K562 (cell line): ENCODE measurements at regions not wholly inside any gene's neighbourhood (a gene's known extent, or its start where the extent isn't known, plus 50 kb on each side); places are given as distances from the start of the nearest gene placed in this dataset.

Experiments used
- TF ChIP-seq, protein P1 (sequence below), 3 experiments: IDR thresholded peaks in 2 of 3; conservative IDR thresholded peaks in 1 of 3; 2 replicates each; pipeline ENCODE4 v1.5.1; 2011 to 2012; ENCODE audit warnings: low read length in 3 of 3, mild to moderate bottlenecking in 3 of 3, control low read depth in 2 of 3, improper control_type of control experiment in 1 of 3, inconsistent platforms in 1 of 3, low read depth in 1 of 3, mixed read lengths in 1 of 3, moderate library complexity in 1 of 3; ENCODE audit not compliant: insufficient read depth in 2 of 3
- TF ChIP-seq, protein P2 (sequence below): fragments of 250-450 bp; sonication (Bioruptor Pico); IDR thresholded peaks from 2 replicates; pipeline ENCODE4 v1.8.0; 2022; ENCODE audit warnings: moderate library complexity, mild to moderate bottlenecking, inconsistent platforms

DNA sequence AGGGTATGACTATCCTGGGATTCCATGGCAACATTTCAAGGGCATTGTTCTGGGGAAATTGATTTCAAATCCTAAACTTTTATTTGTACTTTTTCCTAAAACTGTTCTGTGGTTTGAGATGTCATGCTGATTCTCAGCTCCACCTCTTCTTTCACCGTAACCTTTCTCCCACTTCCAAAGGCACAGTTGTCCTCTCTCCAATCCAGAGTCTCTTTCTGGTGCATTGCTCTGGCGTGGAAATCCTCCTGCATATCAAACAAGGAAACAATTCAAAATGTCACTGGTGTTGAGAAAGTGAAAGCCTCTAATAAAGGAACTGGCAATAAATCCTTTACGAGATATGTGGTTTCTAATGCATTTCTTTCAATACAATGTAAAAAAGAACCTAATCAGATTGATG, 155.1 kb upstream of the CDH2 start:
- TF ChIP-seq, protein P1, sequence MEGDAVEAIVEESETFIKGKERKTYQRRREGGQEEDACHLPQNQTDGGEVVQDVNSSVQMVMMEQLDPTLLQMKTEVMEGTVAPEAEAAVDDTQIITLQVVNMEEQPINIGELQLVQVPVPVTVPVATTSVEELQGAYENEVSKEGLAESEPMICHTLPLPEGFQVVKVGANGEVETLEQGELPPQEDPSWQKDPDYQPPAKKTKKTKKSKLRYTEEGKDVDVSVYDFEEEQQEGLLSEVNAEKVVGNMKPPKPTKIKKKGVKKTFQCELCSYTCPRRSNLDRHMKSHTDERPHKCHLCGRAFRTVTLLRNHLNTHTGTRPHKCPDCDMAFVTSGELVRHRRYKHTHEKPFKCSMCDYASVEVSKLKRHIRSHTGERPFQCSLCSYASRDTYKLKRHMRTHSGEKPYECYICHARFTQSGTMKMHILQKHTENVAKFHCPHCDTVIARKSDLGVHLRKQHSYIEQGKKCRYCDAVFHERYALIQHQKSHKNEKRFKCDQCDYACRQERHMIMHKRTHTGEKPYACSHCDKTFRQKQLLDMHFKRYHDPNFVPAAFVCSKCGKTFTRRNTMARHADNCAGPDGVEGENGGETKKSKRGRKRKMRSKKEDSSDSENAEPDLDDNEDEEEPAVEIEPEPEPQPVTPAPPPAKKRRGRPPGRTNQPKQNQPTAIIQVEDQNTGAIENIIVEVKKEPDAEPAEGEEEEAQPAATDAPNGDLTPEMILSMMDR (IDR thresholded peaks at IDR 0.05 in 2 of 3, conservative IDR thresholded peaks at IDR 0.05 in 1 of 3; ENCODE audit: insufficient read depth in 2 of 3, low read depth in 1 of 3, low read length in 3 of 3), result no peak
- TF ChIP-seq, protein P2, sequence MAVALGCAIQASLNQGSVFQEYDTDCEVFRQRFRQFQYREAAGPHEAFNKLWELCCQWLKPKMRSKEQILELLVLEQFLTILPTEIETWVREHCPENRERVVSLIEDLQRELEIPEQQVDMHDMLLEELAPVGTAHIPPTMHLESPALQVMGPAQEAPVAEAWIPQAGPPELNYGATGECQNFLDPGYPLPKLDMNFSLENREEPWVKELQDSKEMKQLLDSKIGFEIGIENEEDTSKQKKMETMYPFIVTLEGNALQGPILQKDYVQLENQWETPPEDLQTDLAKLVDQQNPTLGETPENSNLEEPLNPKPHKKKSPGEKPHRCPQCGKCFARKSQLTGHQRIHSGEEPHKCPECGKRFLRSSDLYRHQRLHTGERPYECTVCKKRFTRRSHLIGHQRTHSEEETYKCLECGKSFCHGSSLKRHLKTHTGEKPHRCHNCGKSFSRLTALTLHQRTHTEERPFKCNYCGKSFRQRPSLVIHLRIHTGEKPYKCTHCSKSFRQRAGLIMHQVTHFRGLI (CRISPR knock-in tag), result no peak
